ENCODE measurements at regions not wholly inside any gene's neighbourhood (a gene's known extent, or its start where the extent isn't known, plus 50 kb on each side); places are given as distances from the start of the nearest gene placed in this dataset.
A peak's percentile ranks its signal among the peaks of the same experiment; 100 is the strongest.

DNA sequence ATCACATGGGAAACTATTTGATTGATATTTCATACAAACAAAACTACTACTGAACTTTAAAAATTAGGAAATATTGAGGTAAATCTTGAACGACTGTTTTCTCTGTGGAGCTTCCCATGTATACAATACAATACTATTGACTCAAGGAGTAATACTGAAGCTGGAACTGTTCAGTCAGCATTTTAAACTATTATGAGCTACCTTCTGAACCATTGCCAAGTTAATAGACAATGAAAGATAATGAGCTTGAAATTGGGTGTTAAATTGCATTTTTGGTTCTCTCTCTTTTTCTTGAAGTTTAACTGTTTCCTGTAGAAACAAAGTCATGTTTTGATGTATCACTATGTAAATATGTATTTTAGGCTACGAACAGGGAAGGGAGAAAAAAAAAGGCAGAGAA, 569.2 kb downstream of the ZEB2 start:
- Mint-ChIP-seq H3K4me1 (ENCODE audit: low read depth) (peaks cover 45% of the 10 kb centered on the region), H3K27ac (ENCODE audit: unreplicated experiment) (no peak overlapping the region), H3K4me3 (ENCODE audit: unreplicated experiment) (no peak overlapping the region), H3K9me3 (ENCODE audit: low read depth) (no peaks in the 10 kb centered on the region), H3K36me3 (ENCODE audit: low read depth) (peaks cover 2% of the 10 kb centered on the region), H3K27me3 (ENCODE audit: low read depth) (no peaks in the 10 kb centered on the region)
- TF ChIP-seq, protein P1, sequence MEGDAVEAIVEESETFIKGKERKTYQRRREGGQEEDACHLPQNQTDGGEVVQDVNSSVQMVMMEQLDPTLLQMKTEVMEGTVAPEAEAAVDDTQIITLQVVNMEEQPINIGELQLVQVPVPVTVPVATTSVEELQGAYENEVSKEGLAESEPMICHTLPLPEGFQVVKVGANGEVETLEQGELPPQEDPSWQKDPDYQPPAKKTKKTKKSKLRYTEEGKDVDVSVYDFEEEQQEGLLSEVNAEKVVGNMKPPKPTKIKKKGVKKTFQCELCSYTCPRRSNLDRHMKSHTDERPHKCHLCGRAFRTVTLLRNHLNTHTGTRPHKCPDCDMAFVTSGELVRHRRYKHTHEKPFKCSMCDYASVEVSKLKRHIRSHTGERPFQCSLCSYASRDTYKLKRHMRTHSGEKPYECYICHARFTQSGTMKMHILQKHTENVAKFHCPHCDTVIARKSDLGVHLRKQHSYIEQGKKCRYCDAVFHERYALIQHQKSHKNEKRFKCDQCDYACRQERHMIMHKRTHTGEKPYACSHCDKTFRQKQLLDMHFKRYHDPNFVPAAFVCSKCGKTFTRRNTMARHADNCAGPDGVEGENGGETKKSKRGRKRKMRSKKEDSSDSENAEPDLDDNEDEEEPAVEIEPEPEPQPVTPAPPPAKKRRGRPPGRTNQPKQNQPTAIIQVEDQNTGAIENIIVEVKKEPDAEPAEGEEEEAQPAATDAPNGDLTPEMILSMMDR (IDR thresholded peaks at IDR 0.05) = no peak
- no peak for DNase-seq (ENCODE audit: low spot score)

DNA sequence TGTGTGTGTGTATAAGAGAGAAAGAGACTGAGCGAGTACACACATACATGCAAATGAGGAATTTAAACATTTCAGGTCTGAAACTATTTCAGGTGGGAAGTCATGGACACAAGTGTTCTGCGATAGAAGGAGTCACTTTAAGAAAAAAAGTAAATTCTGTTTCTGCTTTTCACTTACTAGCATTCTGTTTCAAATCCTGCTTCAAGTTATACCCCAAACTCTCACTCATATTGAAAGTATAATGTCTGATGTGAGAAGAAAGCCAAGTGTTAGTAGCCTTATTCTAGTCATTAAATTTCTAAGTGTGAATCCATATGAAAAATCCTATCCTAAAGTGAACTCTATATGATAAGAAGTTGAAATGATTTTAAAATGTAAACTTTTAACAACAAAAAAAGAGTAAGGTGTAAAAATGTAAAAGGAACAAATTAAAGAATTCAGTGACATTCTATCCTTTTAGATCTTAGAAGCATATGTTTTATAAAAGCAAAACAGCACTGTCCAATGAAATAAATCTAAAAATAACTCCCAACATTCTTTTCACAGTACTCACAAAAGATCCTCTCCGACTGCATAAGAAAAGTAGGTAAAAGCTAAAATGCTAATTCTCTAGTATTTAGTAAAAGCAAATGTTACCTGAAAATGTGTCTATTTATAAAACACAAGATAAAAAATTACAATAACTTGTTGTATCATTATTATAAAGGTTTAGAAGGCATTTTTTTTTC, 570.6 kb downstream of the ZEB2 start:
- TF ChIP-seq, protein P1 (IDR thresholded peaks at IDR 0.05) = no peak
- no peak for DNase-seq (ENCODE audit: low spot score)
- Mint-ChIP-seq H3K4me1 (ENCODE audit: low read depth) (peaks cover 31% of the 10 kb centered on the region), H3K9me3 (ENCODE audit: low read depth) (no peaks in the 10 kb centered on the region), H3K36me3 (ENCODE audit: low read depth) (peaks cover 2% of the 10 kb centered on the region), H3K27me3 (ENCODE audit: low read depth) (no peaks in the 10 kb centered on the region), H3K27ac (ENCODE audit: unreplicated experiment) (peak overlapping the region; percentile 70), H3K4me3 (ENCODE audit: unreplicated experiment) (no peak overlapping the region)

DNA sequence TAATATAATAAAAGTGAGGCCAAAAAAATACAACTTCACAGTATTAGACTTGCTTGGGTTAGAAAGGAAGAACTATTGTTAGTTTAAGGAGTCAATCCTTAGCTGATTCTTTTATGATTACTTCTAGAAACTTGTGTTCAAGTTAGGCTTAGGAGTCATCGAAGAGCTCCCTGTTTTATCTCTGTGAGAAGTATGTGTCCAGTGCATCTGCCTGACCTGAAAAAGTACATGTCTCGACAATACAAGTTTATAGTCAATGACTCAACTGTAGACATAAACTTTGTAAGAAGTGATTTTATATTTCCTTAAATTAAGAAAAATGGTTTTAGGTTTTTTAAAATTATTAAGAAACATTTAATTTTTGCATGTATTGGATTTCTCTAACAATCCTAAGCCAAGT, 571.2 kb downstream of the ZEB2 start:
- Mint-ChIP-seq H3K36me3 (ENCODE audit: low read depth) (peaks cover 2% of the 10 kb centered on the region), H3K4me1 (ENCODE audit: low read depth) (peaks cover 25% of the 10 kb centered on the region), H3K9me3 (ENCODE audit: low read depth) (no peaks in the 10 kb centered on the region), H3K27me3 (ENCODE audit: low read depth) (no peaks in the 10 kb centered on the region), H3K27ac (ENCODE audit: unreplicated experiment) (no peak overlapping the region), H3K4me3 (ENCODE audit: unreplicated experiment) (no peak overlapping the region)
- DNase-seq (ENCODE audit: low spot score) = no peak
- TF ChIP-seq, protein P1 (IDR thresholded peaks at IDR 0.05) = no peak

DNA sequence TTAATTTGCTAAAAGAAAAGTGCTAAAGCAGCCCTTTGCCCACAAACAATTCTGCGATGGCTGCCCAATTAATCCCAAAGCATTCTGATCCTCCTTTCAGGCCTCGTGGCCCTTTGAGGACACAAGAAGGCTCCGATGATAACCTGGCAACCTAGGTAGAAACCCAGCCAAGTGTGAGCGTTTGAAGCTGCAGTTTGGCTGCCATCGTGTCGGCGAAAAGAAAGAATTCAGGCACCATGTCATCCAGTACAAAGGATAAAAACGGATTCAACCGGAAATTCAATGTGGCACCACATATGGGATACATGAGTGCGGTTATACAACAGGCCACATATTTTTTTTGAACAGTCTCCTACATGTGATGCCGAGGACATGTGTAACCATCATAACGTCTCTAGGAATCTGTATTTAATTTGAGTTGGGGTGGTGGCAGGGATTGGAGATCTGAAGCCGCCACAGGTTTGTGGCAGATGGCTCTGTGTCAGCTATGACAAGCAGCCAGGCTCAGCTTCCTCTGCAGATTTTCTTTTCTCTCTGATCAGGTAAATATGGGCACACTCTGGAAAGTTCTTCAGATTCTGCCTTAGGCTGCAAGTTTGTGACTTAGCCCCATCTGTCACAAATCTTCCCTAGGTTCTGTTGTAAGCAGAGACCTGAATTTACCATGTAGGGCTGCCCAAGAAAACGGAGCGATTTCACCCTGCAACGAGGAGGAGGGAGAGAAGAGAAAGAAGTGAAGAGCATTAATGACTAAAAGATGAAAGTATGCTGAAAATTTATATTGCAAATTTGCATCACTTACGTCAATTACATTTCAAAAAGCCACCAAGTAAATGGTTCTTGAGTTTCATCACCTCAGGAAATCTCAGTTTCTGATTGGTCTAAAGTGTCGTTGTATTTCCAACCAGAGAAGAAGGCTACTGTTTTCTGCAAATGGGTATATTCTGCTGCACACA, 573.2 kb downstream of the ZEB2 start:
- TF ChIP-seq, protein P1 (IDR thresholded peaks at IDR 0.05) = no peak
- peaks cover 19% of the 10 kb centered on the region for H3K4me1 Mint-ChIP-seq (ENCODE audit: low read depth)
- DNase-seq (ENCODE audit: low spot score) = no peak
- no peak overlapping the region for H3K4me3 Mint-ChIP-seq (ENCODE audit: unreplicated experiment)
- no peaks in the 10 kb centered on the region for H3K9me3 Mint-ChIP-seq (ENCODE audit: low read depth)
- peaks cover 4% of the 10 kb centered on the region for H3K36me3 Mint-ChIP-seq (ENCODE audit: low read depth)
- H3K27ac Mint-ChIP-seq (ENCODE audit: unreplicated experiment) = no peak overlapping the region
- no peaks in the 10 kb centered on the region for H3K27me3 Mint-ChIP-seq (ENCODE audit: low read depth)

DNA sequence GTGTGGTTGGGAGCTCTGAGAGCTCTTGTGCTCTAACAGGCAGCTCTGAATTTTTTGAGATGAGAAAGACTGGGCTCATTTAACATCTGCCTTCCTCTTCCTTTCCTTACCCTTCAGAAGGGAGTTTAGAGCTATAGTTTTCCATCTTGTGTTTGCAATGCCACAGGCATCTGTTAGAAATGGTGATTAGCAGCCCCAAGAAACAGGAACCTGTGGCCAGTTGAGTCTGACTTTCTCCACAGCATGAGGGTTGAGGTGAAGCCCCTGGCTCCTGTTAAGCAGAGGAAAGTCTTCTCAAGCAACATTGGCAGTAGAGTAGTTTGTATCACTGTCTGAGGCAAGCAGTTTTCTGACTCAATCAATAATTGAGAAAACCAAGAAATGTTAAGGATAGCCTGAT, 577.4 kb downstream of the ZEB2 start:
- no peak for DNase-seq (ENCODE audit: low spot score)
- Mint-ChIP-seq H3K4me1 (ENCODE audit: low read depth) (peaks cover 12% of the 10 kb centered on the region), H3K9me3 (ENCODE audit: low read depth) (no peaks in the 10 kb centered on the region), H3K36me3 (ENCODE audit: low read depth) (peaks cover 4% of the 10 kb centered on the region), H3K27ac (ENCODE audit: unreplicated experiment) (no peak overlapping the region), H3K4me3 (ENCODE audit: unreplicated experiment) (no peak overlapping the region), H3K27me3 (ENCODE audit: low read depth) (no peaks in the 10 kb centered on the region)
- TF ChIP-seq, protein P1 (IDR thresholded peaks at IDR 0.05) = no peak

Measured in chondrocyte (in vitro differentiated cells).